ENCODE measurements at regions not wholly inside any gene's neighbourhood (a gene's known extent, or its start where the extent isn't known, plus 50 kb on each side); places are given as distances from the start of the nearest gene placed in this dataset.
"Not testable (repeated sequence)": the region's sequence is repeated elsewhere in the genome, so short reads cannot be mapped to it uniquely, and the experiment has no call there.

DNA sequence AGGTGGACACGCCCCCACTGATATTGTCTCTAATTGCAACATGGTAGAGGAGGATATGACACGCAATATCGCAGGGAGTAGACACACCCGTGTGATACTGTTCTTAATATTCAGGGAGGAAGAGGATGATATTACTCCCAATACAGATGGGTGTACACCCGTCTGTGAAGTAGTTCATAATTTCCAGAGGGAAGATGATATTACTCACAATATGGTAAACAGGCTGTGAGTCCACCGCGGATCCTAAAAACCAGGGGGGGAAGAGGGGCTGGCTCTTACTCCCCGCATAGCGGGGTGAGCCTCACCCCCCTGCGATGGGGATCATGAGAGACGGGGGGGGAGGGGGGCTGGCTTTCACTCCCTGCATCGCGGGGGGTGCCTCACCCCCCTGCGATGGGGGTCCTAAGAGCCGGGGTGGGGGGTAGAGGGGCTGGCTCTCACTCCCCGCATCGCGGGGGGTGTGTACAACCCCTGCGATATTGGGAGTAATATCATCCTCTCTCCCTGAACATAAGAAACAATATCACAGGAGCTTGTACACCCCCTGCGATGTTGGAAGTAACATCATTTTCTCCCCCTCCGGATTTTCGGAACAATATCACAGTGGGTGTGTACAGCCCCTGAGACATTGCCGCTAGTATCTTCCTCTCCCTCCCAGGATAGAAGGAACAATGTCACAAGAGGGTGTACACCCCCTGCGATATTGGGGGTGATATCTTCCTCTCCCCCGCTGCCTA lies 52.2 kb upstream of the FRG2C start:
- not testable (repeated sequence) for DNase-seq

Data from NCI-H524 (cell line).